Type B pancreatic cell (in vitro differentiated cells): ENCODE measurements at regions not wholly inside any gene's neighbourhood (a gene's known extent, or its start where the extent isn't known, plus 50 kb on each side); places are given as distances from the start of the nearest gene placed in this dataset.

Experiments
- DNase-seq: peaks from one replicate; pipeline ENCODE4 v3.0.0; 2021; ENCODE audit warnings: mixed read lengths; ENCODE audit not compliant: unreplicated experiment; ENCODE audit errors: extremely low spot score
- H3K27ac Mint-ChIP-seq: 2 replicates; pipeline ENCODE4 v1.8.0; 2021; ENCODE audit warnings: mild to moderate bottlenecking, mixed read lengths
- H3K27me3 Mint-ChIP-seq: 2 replicates; pipeline ENCODE4 v1.8.0; 2021; ENCODE audit warnings: mixed read lengths
- H3K36me3 Mint-ChIP-seq: 2 replicates; pipeline ENCODE4 v1.8.0; 2021; ENCODE audit warnings: mixed read lengths
- H3K4me1 Mint-ChIP-seq: one replicate; pipeline ENCODE4 v1.8.0; 2021; ENCODE audit warnings: mixed read lengths; ENCODE audit not compliant: unreplicated experiment
- H3K4me3 Mint-ChIP-seq: 2 replicates; pipeline ENCODE4 v1.8.0; 2021; ENCODE audit warnings: mild to moderate bottlenecking, mixed read lengths
- H3K9me3 Mint-ChIP-seq: 2 replicates; pipeline ENCODE4 v1.8.0; 2021; ENCODE audit warnings: mixed read lengths
- TF ChIP-seq, protein P1 (sequence below): fragments of 200-600 bp; sonication (generic); conservative IDR thresholded peaks from 2 replicates; pipeline ENCODE4 v1.5.0; 2021; ENCODE audit warnings: antibody characterized with exemption, mild to moderate bottlenecking

- H3K4me3 Mint-ChIP-seq: no peak overlapping the region
- DNase-seq: no peak
Measured at GRCh38 chr5:58060996-58061395, 398.9 kb downstream of the PLK2 start.

DNA sequence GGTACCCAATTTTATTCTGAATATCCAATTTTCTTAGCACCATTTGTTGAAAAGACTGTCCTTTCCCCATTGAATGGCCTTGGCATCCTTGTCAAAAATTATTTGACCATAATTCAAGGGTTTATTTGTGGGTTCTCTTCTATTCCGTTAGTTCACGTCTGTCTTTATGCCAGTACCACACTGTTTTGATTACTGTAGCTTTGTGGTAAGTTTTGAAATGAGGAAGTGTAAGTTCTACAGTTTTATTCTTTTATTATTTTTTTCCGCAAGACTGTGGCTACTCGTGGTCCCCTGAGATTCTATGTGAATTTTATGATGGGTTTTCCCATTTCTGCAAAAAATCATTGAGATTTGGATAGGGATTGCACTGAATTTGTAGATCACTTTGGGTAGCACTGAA is 402.6 kb downstream of the PLK2 start:
- no peak overlapping the region for H3K27ac Mint-ChIP-seq
- H3K36me3 Mint-ChIP-seq: no peaks in the 10 kb centered on the region
- H3K4me3 Mint-ChIP-seq: no peak overlapping the region
- DNase-seq: no peak
- peaks cover 14% of the 10 kb centered on the region for H3K4me1 Mint-ChIP-seq
- TF ChIP-seq, protein P1, sequence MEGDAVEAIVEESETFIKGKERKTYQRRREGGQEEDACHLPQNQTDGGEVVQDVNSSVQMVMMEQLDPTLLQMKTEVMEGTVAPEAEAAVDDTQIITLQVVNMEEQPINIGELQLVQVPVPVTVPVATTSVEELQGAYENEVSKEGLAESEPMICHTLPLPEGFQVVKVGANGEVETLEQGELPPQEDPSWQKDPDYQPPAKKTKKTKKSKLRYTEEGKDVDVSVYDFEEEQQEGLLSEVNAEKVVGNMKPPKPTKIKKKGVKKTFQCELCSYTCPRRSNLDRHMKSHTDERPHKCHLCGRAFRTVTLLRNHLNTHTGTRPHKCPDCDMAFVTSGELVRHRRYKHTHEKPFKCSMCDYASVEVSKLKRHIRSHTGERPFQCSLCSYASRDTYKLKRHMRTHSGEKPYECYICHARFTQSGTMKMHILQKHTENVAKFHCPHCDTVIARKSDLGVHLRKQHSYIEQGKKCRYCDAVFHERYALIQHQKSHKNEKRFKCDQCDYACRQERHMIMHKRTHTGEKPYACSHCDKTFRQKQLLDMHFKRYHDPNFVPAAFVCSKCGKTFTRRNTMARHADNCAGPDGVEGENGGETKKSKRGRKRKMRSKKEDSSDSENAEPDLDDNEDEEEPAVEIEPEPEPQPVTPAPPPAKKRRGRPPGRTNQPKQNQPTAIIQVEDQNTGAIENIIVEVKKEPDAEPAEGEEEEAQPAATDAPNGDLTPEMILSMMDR: no peak
- H3K9me3 Mint-ChIP-seq: no peaks in the 10 kb centered on the region
- H3K27me3 Mint-ChIP-seq: no peaks in the 10 kb centered on the region

More at GRCh38 chr5:58060996-58061395, 398.9 kb downstream of the PLK2 start:
- H3K4me1 Mint-ChIP-seq: peaks cover 26% of the 10 kb centered on the region
- no peak overlapping the region for H3K27ac Mint-ChIP-seq
- no peaks in the 10 kb centered on the region for H3K9me3 Mint-ChIP-seq
- H3K36me3 Mint-ChIP-seq: no peaks in the 10 kb centered on the region
- TF ChIP-seq, protein P1: no peak
- H3K27me3 Mint-ChIP-seq: no peaks in the 10 kb centered on the region

GRCh38 chr5:58056546-58056945 is 403.3 kb downstream of the PLK2 start:
- no peaks in the 10 kb centered on the region for H3K9me3 Mint-ChIP-seq
- no peaks in the 10 kb centered on the region for H3K36me3 Mint-ChIP-seq
- H3K27ac Mint-ChIP-seq: no peak overlapping the region
- H3K4me3 Mint-ChIP-seq: no peak overlapping the region
- H3K27me3 Mint-ChIP-seq: no peaks in the 10 kb centered on the region
- DNase-seq: no peak
- H3K4me1 Mint-ChIP-seq: peaks cover 14% of the 10 kb centered on the region
- TF ChIP-seq, protein P1: no peak

GRCh38 chr5:58054018-58054417 is 405.9 kb downstream of the PLK2 start:
- TF ChIP-seq, protein P1: no peak
- no peaks in the 10 kb centered on the region for H3K9me3 Mint-ChIP-seq
- H3K36me3 Mint-ChIP-seq: no peaks in the 10 kb centered on the region
- no peaks in the 10 kb centered on the region for H3K27me3 Mint-ChIP-seq
- H3K4me3 Mint-ChIP-seq: no peak overlapping the region
- no peak overlapping the region for H3K27ac Mint-ChIP-seq
- no peaks in the 10 kb centered on the region for H3K4me1 Mint-ChIP-seq
- DNase-seq: no peak

GRCh38 chr5:58048954-58049353 is 410.9 kb downstream of the PLK2 start:
- H3K4me3 Mint-ChIP-seq: no peak overlapping the region
- H3K27me3 Mint-ChIP-seq: no peaks in the 10 kb centered on the region
- H3K9me3 Mint-ChIP-seq: no peaks in the 10 kb centered on the region
- TF ChIP-seq, protein P1: no peak
- DNase-seq: no peak
- no peak overlapping the region for H3K27ac Mint-ChIP-seq
- no peaks in the 10 kb centered on the region for H3K36me3 Mint-ChIP-seq
- no peaks in the 10 kb centered on the region for H3K4me1 Mint-ChIP-seq
